NCI-H1105 treated with DMSO at 0.1 percent for 48 hours (cell line): ENCODE measurements at regions not wholly inside any gene's neighbourhood (a gene's known extent, or its start where the extent isn't known, plus 50 kb on each side); places are given as distances from the start of the nearest gene placed in this dataset.
A peak's percentile ranks its signal among the peaks of the same experiment; 100 is the strongest.

ENCODE experiments used
- DNase-seq: peaks from one replicate; lab custom pipeline; 2025; lab: John Stamatoyannopoulos, UW

DNA sequence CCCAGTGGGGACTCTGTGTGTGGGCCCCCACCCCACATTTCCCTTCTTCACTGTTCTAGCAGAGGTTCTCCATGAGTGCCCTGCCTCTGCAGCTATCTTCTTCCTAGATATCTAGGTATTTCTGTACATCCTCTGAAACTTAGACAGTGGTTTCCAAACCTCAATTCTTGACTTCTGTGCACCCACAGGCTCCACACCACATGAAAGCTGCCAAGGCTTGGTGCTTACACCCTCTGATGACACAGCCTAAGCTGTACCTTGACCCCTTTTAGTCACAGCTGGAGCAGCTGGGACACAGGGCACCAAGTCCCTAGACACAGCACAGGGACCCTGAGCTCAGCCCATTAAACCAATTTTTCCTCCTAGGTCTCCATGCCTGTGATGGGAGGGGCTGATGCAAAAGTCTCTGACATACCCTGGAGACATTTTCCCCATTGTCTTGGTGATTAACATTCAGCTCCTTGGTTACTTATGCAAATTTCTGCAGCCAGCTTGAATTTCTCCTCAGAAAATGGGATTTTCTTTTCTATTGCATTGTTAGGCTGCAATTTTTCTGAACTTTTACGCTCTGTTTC, 304.5 kb downstream of the OTOL1 start:
- no peak for DNase-seq

- DNase-seq: no peak
Observed at GRCh38 chr3:161818106-161818505, 321.5 kb downstream of the OTOL1 start.

- DNase-seq: peak; percentile 95
Observed at GRCh38 chr3:161821591-161821990, 325.0 kb downstream of the OTOL1 start.

- DNase-seq: peak; percentile 73
Observed at GRCh38 chr3:161822291-161822690, 325.7 kb downstream of the OTOL1 start.

DNA sequence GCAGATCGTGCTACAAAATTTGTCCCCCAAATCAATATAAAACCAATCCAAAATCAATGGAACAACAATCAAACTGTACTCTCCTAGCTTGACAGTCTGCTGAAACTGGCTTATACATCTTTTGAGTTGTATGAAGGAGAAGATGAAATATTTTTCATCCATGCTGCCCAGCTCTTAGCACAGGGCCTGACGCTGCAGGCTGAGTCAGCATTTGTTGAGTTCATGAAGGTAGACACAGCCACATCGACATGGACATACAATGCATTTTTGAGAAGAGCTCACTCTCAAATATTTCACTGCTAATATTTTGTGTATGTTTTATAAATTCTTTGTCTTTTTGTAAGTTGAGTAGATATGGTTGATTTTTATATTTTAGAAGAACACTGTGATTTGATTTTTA, 327.3 kb downstream of the OTOL1 start:
- no peak for DNase-seq

DNA sequence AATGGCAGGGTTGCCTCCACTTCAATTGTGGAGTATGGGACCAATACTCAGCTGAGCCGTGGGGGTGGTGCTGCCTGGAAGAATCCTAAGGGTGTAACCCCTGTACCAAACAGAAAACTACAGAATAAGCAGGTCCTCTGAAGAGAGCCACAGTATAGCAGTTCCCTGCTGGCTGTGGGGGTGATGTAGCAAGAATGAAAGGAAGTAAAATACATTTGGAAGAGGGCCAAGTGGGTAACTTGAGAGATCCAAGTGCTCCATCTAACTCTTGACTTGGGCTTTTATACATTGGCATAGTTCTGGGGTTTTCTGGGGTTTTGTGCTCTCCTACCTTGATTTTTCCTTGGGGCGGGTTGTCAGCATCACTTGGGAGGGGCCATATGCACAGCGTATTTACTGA, 341.4 kb downstream of the OTOL1 start:
- DNase-seq: peak; percentile 74

GRCh38 chr3:161848376-161848775, 351.8 kb downstream of the OTOL1 start:
- DNase-seq: no peak

GRCh38 chr3:161851941-161852566, 355.4 kb downstream of the OTOL1 start:
- DNase-seq: peak; percentile 55

DNA sequence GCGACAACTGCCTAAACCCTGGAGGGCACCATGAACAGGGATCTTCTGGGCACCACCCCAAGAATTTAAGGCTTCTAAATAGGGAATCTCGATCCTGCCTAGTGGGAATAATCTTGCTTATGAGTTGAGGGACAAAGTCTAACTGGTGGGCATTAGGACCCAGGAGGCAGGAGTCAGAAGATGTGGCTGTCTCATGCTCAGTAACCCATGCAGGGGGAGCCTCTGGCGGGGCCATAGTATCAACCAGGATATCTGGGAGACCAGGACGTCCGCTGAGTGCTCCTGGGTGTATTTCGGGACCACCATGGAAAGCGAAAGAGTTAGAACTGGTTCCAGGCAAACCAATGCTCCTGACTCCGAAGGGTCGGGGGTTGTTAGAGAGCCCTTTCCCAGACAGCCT, 356.1 kb downstream of the OTOL1 start:
- DNase-seq: no peak

DNA sequence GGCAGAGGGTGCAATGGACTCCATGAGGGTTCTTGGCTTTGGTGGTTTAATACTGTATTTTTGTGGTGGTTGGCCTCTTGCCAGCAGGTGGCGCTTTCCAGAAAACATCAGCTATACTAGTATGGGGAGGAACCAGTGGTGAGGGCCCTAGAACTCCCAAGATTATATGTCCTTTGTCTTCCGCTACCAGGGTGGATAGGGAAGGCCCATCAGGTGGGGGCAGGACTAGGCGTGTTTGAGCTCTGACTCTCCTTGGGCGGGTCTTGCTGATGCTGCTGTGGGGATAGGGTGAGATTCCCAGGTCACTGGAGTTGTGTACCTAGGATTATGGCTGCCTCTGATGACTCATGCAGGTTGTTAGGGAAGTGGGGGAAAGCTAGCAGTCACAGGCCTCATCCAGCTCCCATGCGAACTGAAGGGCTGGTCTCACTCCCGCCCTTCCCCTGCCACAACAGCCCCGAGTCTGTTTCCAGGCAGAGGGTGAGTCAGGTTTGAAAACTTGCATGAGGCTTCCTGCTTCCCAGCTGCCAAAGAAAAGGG, 357.7 kb downstream of the OTOL1 start:
- DNase-seq: no peak

DNA sequence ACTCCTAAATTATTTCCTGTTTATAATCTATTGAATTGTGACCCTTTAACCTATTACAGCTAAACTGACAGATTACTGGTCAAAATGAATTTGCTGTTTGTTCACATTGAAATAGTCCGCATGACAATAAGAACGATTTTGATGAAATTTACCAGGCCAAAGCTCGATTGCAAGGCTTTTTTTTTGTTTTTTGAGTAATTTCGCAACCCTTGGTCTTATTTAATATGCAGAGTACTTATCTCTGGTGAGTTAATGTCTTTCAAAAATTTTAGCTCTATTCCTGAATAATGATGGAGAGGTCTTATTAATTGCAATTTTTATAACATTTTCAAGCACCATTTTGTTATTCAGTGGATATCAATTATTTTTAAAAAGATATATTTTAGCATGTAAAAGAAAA, 362.4 kb downstream of the OTOL1 start:
- no peak for DNase-seq

DNA sequence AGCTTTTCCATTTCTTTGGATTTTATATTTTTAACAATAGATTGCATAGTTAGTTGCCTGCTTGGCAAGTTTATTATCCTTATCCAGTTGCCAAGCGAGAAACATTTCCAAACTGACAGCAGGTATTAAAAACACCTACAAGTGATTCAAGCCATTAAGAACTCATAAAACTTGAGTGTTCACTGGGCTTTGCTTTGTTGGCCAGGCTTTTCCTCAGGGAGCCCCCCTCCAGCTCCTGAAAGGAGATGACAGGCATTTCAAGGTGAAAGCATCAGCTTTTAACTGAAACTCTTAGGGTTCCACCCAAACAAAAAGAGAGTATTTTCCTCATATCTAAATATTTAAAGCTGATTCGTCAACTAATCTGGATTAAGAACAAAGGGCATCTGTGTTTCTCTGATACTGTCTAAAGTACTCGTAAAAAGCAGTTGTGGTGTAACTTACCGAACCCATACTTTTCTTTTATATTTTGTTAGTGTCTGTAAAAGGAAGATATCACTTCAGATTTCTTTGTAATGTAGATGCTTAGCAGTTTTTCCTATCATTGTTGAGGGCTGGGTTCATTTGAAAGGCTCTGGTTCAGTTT, 363.4 kb downstream of the OTOL1 start:
- DNase-seq: peak; percentile 51

GRCh38 chr3:161863775-161864174, 367.2 kb downstream of the OTOL1 start:
- no peak for DNase-seq

GRCh38 chr3:161866176-161866575, 369.6 kb downstream of the OTOL1 start:
- DNase-seq: no peak

DNA sequence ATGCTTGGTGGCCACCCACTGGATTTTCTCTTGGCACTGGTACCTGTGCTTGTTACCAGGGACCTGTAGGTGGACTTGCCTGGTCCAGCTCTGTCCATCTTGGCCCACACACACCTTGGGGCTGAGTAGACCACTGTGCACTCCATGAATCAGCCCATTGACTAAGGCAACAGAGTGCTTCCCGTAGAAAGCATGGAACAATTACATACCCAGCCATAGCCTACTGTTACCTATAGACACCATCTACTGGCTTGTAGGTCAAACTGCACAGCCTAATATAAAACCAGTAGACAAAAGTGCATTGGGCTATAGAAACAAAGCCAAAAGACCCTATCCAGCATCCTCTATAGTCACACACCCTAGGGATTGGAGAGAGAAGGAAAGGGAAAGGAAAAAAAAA, 378.9 kb downstream of the OTOL1 start:
- DNase-seq: no peak

GRCh38 chr3:161879470-161879869, 382.9 kb downstream of the OTOL1 start:
- DNase-seq: no peak

DNA sequence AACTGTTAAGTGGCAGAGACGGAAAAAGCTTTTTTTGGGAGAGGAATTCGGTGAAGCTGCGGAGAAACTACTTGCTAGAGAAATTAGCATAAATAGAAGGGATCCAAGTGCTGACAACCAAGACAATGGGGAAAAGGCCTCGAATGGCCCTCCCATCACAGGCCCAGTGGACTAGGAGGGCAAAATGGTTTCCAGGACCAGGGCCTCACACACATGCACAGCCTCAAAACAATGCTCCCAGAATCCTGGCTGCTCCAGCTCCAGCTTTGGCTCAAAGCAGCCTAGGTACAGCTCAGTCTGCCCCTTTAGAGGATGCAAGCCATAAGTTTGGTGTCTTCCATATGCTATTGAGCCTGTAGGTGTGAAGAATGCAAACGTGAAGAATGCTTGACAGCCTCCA, 388.2 kb downstream of the OTOL1 start:
- no peak for DNase-seq

GRCh38 chr3:161890147-161890625, 393.6 kb downstream of the OTOL1 start:
- DNase-seq: no peak

- DNase-seq: no peak
Observed at GRCh38 chr3:161893972-161894371, 397.4 kb downstream of the OTOL1 start.

DNA sequence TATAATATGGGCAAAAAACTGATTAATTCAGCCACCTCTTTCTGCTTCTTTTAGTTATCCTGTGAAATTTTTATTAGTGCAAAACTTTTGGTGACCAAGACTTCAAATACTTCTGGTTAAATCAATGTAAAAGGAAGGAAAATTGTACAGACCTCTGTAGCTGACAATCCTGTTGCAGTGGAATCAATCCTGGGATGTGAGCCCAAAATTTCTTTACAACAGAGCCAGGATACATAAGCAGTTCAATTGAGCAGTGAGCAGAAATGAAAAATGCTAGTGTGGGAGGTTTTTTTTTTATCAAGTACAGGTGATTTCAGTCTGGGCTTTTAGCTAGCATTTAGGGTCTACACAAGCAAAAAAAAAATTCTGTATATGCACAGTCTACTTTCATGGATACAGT, 398.0 kb downstream of the OTOL1 start:
- DNase-seq: no peak

DNA sequence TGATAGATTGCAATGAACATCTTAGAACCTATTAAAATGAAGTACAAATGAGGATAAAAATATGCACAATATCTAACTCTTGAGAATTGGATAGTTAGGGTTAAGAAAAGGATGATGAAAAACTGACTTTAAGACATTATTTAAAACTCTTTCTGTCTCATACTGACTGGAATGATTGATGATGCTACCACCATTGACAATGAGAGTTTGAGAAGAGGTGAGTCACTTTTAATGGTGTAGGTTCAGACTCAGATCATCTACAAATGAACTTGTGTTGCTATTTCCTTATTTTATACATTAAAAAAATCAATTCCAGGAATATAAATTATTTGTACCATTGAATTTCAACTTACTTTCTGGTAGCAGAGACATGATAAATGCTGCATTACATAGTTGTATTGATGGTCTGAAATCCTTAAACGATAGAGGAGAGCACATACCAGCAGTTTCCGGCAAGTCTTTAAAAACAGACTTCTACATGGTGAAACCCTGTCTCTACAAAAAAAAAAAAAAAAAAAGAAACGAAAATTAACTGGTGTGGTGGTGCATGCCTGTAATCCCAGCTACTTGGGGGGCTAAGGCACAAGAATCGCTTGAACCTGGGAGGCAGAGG, 409.0 kb downstream of the OTOL1 start:
- DNase-seq: no peak

GRCh38 chr3:161913786-161914389, 417.3 kb downstream of the OTOL1 start:
- DNase-seq: no peak
